AG04450 (cell line): ENCODE measurements at regions not wholly inside any gene's neighbourhood (a gene's known extent, or its start where the extent isn't known, plus 50 kb on each side); places are given as distances from the start of the nearest gene placed in this dataset.

Source experiments
- CTCF ChIA-PET: fragments of 300-600, 350-600 bp; formaldehyde crosslinking; extraction: SDS; loops from one replicate; lab custom pipeline; 2022; ENCODE audit warnings: antibody characterized with exemption, inconsistent platforms; lab: Charles Lee
- POLR2A ChIA-PET: fragments of 350-600 bp; formaldehyde crosslinking; extraction: SDS; loops from one replicate; lab custom pipeline; 2021; ENCODE audit warnings: antibody characterized with exemption, inconsistent platforms; lab: Yijun Ruan, JAX
- DNase-seq: peaks from one replicate; pipeline ENCODE4 v3.0.0-alpha.2; 2011; ENCODE audit warnings: low read depth, low spot score
- H3K27ac ChIP-seq: one replicate; pipeline ENCODE4 v1.5.1; 2012; ENCODE audit warnings: low read depth, low read length, control low read depth
- H3K27me3 ChIP-seq: one replicate; pipeline ENCODE4 v1.6.0; 2012; ENCODE audit warnings: low read length; ENCODE audit not compliant: control insufficient read depth, insufficient read depth
- H3K4me3 ChIP-seq: 2 replicates; pipeline ENCODE4 v1.5.1; 2011; ENCODE audit warnings: mild to moderate bottlenecking, low read depth, low read length, control low read depth
- H3K9me3 ChIP-seq: 2 replicates; pipeline ENCODE4 v1.5.1; 2012; ENCODE audit warnings: low read length; ENCODE audit not compliant: control insufficient read depth, insufficient read depth
- CTCF ChIP-seq: IDR thresholded peaks from 2 replicates; pipeline ENCODE4 v1.5.1; 2011; ENCODE audit warnings: low read depth, low read length, control low read depth, inconsistent platforms

GRCh38 chr10:25697412-25697811, 236.6 kb upstream of the MYO3A start:
- H3K4me3 ChIP-seq = no peak overlapping the region
- ChIA-PET CTCF (no interaction called here), POLR2A (no interaction called here)
- no peak overlapping the region for H3K27ac ChIP-seq
- H3K27me3 ChIP-seq = no peaks in the 10 kb centered on the region
- peaks cover 33% of the 10 kb centered on the region for H3K9me3 ChIP-seq
- no peak for DNase-seq
- TF ChIP-seq CTCF = no peak

DNA sequence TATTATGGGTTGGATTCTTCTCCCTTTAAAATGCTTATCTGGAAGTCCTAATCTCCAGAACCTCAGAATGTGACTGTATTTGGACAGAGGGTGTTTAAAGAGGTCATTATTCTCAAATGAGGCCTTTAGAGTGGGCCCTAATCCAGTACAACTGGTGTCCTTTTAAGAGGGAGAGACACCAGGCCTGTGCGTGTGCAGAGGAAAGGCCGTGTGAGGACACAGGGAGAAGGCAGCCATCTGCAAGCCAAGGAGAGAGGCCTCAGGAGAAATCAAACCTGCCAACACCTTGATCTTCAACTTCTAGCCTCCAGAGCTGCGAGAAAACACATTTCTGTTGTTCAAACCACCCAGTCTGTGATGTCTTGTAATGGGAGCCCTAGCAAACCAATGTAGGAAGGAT, 235.4 kb upstream of the MYO3A start:
- no peak overlapping the region for H3K27ac ChIP-seq
- H3K4me3 ChIP-seq = no peak overlapping the region
- no peak for TF ChIP-seq CTCF
- DNase-seq = no peak
- CTCF ChIA-PET = no interaction called here
- H3K27me3 ChIP-seq = no peaks in the 10 kb centered on the region
- H3K9me3 ChIP-seq = peaks cover 37% of the 10 kb centered on the region
- POLR2A ChIA-PET = no interaction called here

GRCh38 chr10:25699631-25700030, 234.4 kb upstream of the MYO3A start:
- ChIA-PET CTCF (interaction anchor here (0.5 to 0.7 kb wide), 3 partner anchors 34 to 857 kb away, joined by 3 to 4 read pairs (median 3); no protein-coding TSS in a partner anchor), POLR2A (no interaction called here)
- DNase-seq = no peak
- H3K4me3 ChIP-seq = no peak overlapping the region
- no peaks in the 10 kb centered on the region for H3K27me3 ChIP-seq
- TF ChIP-seq CTCF = no peak
- H3K9me3 ChIP-seq = peaks cover 34% of the 10 kb centered on the region
- H3K27ac ChIP-seq = no peak overlapping the region

- H3K27ac ChIP-seq = no peak overlapping the region
- ChIA-PET POLR2A (no interaction called here), CTCF (interaction anchor here (0.6 to 0.8 kb wide), 2 partner anchors 11 to 33 kb away, joined by 3 to 4 read pairs; no protein-coding TSS in a partner anchor)
- no peak for TF ChIP-seq CTCF
- no peak for DNase-seq
- H3K27me3 ChIP-seq = no peaks in the 10 kb centered on the region
- H3K4me3 ChIP-seq = no peak overlapping the region
- H3K9me3 ChIP-seq = peaks cover 29% of the 10 kb centered on the region
Measured at GRCh38 chr10:25701652-25702051, 232.4 kb upstream of the MYO3A start.

DNA sequence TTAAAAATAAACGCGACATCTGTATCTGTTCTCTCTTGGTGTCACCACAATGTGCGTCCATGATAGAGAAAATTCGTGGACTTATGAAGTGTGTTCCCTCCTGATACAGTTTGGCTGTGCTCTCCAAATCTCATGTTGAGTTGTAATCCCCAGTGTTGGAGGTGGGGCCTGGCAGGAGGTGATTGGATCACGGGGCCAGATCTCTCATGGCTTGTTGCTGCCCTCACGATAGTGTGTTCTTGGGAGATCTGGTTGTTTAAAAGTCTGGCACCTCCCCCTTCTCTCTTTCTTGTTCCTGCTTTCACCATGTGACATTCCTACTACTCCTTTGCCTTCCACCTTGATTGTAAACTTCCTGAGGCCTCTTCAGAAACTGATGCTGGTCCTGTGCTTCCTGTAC, 229.4 kb upstream of the MYO3A start:
- no peak overlapping the region for H3K4me3 ChIP-seq
- ChIA-PET CTCF (no interaction called here), POLR2A (no interaction called here)
- no peak overlapping the region for H3K27ac ChIP-seq
- DNase-seq = no peak
- TF ChIP-seq CTCF = no peak
- H3K27me3 ChIP-seq = no peaks in the 10 kb centered on the region
- H3K9me3 ChIP-seq = peaks cover 29% of the 10 kb centered on the region
